Cerebellar cortex (tissue), 1 donor: ENCODE measurements at regions not wholly inside any gene's neighbourhood (a gene's known extent, or its start where the extent isn't known, plus 50 kb on each side); places are given as distances from the start of the nearest gene placed in this dataset.

Experiments
- DNase-seq: peaks from one replicate; pipeline ENCODE4 v3.0.0-alpha.2; 2015; ENCODE audit warnings: low spot score

GRCh38 chr11:16440136-16440535 is 83.8 kb upstream of the SOX6 start:
- no peak for DNase-seq

- DNase-seq = no peak
These were observed 77.7 kb upstream of the SOX6 start for GRCh38 chr11:16434036-16434435.

- no peak for DNase-seq
These were observed 74.3 kb upstream of the SOX6 start for GRCh38 chr11:16430674-16431073.

- no peak for DNase-seq
These were observed 65.5 kb upstream of the SOX6 start for GRCh38 chr11:16421826-16422225.

GRCh38 chr11:16418428-16419097 is 62.2 kb upstream of the SOX6 start:
- DNase-seq = no peak

GRCh38 chr11:16412525-16413172 is 56.3 kb upstream of the SOX6 start:
- DNase-seq = no peak

GRCh38 chr11:16410479-16410878 is 54.1 kb upstream of the SOX6 start:
- no peak for DNase-seq

GRCh38 chr11:16408619-16409018 is 52.3 kb upstream of the SOX6 start:
- DNase-seq = no peak

GRCh38 chr11:16406226-16406625 is 49.9 kb upstream of the SOX6 start:
- no peak for DNase-seq
